ENCODE measurements at regions not wholly inside any gene's neighbourhood (a gene's known extent, or its start where the extent isn't known, plus 50 kb on each side); places are given as distances from the start of the nearest gene placed in this dataset.

DNA sequence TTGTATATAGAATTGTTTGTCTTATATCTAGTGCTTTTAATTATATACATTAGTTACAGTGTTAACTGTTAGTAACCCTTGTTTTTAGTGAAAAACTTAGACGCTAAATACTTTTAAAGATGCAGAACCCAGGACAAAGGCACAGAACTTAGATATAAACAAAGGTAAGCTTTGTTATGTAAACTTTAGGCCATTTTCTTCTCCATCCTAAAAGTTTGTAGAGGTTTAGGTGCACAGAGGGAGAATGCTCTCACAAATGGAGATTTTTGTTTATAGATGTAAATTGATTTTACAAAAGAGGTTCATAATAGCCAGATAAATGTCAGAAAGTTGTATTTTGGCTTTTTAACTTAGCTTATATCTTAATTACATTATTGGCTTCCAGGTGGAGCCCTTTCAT, 490.5 kb upstream of the LRRC7 start:
- H3K9me3 ChIP-seq = no peaks in the 10 kb centered on the region
- H3K27me3 ChIP-seq = no peaks in the 10 kb centered on the region
- WGBS, 2 donors (ENCODE audit: low coverage in 1 of 2) = 75 to 89% methylated on average over 1 of the region's 1 CpG
- no peak overlapping the region for H3K27ac ChIP-seq
- no peak overlapping the region for H3K4me3 ChIP-seq
- H3K4me1 ChIP-seq = no peaks in the 10 kb centered on the region
- TF ChIP-seq EP300 (IDR thresholded peaks at IDR 0.05) (no peak), POLR2AphosphoS5 (IDR thresholded peaks at IDR 0.05) (no peak), POLR2A (IDR thresholded peaks at IDR 0.05) (no peak)
- TF ChIP-seq, protein P1, sequence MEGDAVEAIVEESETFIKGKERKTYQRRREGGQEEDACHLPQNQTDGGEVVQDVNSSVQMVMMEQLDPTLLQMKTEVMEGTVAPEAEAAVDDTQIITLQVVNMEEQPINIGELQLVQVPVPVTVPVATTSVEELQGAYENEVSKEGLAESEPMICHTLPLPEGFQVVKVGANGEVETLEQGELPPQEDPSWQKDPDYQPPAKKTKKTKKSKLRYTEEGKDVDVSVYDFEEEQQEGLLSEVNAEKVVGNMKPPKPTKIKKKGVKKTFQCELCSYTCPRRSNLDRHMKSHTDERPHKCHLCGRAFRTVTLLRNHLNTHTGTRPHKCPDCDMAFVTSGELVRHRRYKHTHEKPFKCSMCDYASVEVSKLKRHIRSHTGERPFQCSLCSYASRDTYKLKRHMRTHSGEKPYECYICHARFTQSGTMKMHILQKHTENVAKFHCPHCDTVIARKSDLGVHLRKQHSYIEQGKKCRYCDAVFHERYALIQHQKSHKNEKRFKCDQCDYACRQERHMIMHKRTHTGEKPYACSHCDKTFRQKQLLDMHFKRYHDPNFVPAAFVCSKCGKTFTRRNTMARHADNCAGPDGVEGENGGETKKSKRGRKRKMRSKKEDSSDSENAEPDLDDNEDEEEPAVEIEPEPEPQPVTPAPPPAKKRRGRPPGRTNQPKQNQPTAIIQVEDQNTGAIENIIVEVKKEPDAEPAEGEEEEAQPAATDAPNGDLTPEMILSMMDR (IDR thresholded peaks at IDR 0.05) = no peak
- ATAC-seq = no peak
- no peaks in the 10 kb centered on the region for H3K36me3 ChIP-seq

DNA sequence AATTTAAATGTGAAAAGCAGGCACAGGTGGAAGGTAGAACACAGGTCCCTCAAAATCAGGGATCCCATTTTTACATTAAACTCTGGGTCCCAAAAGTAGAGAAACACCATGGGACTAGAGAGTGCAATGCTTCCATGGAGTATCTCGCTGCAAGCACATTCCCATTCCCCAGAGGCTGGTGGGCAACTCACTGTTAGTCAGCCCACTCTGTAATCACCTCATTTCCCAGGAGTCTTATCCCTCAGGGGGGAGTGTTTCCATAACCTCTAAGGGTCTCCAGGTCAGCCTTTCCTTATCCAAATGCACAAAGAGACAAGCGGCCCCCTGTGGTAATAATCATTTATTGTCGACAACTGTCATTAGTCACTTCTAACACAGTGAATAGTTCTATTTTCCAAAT, 490.1 kb upstream of the LRRC7 start:
- no peaks in the 10 kb centered on the region for H3K9me3 ChIP-seq
- H3K27ac ChIP-seq = no peak overlapping the region
- no peak for ATAC-seq
- no peaks in the 10 kb centered on the region for H3K27me3 ChIP-seq
- TF ChIP-seq POLR2AphosphoS5 (IDR thresholded peaks at IDR 0.05) (no peak), EP300 (IDR thresholded peaks at IDR 0.05) (no peak), POLR2A (IDR thresholded peaks at IDR 0.05) (no peak)
- TF ChIP-seq, protein P1 (IDR thresholded peaks at IDR 0.05) = no peak
- no peak overlapping the region for H3K4me3 ChIP-seq
- H3K36me3 ChIP-seq = no peaks in the 10 kb centered on the region
- H3K4me1 ChIP-seq = no peaks in the 10 kb centered on the region
- WGBS, 2 donors (ENCODE audit: low coverage in 1 of 2) = 88 to 100% methylated on average over 2 to 3 of the region's 3 CpGs

DNA sequence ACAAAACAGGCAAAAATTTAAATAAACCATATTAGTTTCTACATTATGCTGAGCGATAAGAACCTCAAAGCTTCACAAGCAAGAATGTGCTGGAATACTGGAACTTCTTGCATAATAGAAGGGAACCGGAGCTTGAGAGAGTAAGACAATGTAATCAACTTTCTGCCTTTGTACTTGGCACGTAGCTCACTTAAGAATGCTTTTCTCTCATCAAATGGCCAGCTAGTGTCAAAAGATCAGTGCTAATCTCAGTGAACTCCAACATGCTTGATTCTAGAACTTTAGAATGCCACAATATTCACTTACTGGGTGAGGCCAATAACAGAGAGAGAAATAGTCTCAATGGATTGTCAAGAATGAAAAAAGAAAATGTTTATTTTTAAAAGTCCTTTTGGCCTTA, 486.1 kb upstream of the LRRC7 start:
- Histone ChIP-seq H3K9me3 (no peaks in the 10 kb centered on the region), H3K27me3 (no peaks in the 10 kb centered on the region), H3K4me3 (no peak overlapping the region), H3K4me1 (no peaks in the 10 kb centered on the region), H3K27ac (no peak overlapping the region), H3K36me3 (no peaks in the 10 kb centered on the region)
- WGBS, 2 donors (ENCODE audit: low coverage in 1 of 2) = 51 to 76% methylated on average over 3 of the region's 3 CpGs
- ATAC-seq = no peak
- TF ChIP-seq POLR2AphosphoS5 (IDR thresholded peaks at IDR 0.05) (no peak), EP300 (IDR thresholded peaks at IDR 0.05) (no peak), POLR2A (IDR thresholded peaks at IDR 0.05) (no peak)
- TF ChIP-seq, protein P1 (IDR thresholded peaks at IDR 0.05) = no peak

DNA sequence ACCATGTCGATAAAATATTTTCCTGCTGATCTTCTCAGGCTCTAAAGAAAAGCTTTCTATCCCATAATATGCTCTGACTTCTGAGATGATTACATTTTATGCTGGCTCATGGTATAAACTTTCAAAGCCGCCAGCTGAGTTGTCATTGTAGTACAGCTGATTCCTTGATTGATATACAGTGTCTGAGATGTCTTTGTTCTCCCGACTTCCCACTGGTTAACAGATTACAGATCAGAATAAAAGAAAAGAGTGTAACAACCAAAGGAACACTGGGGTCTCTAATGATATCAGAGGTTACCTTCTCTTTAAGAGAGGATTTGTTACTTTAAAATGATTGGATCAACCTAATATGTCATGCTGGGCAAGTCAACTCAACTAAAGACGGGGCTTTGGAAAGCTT, 485.4 kb upstream of the LRRC7 start:
- H3K4me1 ChIP-seq = no peaks in the 10 kb centered on the region
- no peak for ATAC-seq
- H3K9me3 ChIP-seq = no peaks in the 10 kb centered on the region
- no peaks in the 10 kb centered on the region for H3K36me3 ChIP-seq
- 67 to 68% methylated on average over 4 of the region's 4 CpGs for WGBS, 2 donors (ENCODE audit: low coverage in 1 of 2)
- TF ChIP-seq, protein P1 (IDR thresholded peaks at IDR 0.05) = no peak
- TF ChIP-seq POLR2AphosphoS5 (IDR thresholded peaks at IDR 0.05) (no peak), EP300 (IDR thresholded peaks at IDR 0.05) (no peak), POLR2A (IDR thresholded peaks at IDR 0.05) (no peak)
- H3K27me3 ChIP-seq = no peaks in the 10 kb centered on the region
- no peak overlapping the region for H3K4me3 ChIP-seq
- H3K27ac ChIP-seq = no peak overlapping the region

DNA sequence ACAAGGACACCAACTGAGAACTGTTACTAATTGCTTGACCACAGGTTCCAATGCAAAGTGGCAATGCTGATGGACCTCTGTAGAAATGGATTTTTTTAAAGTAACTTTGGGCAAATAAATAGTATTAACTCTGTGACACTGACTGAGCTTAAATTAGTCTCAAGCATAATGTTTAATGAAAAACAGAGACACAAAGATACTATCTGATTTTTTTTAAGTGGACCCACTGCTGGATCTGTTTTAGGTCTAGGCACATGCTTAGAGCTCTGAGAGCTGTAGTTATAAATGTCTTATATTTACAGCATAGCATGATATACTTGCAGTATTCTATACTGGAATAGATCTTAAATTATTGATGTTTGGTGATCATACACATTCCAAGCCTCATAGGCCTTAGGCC, 481.6 kb upstream of the LRRC7 start:
- Histone ChIP-seq H3K36me3 (no peaks in the 10 kb centered on the region), H3K27me3 (no peaks in the 10 kb centered on the region), H3K27ac (no peak overlapping the region), H3K9me3 (peaks cover 0 to 16% (median 2%) of the 10 kb centered on the region in 3 donors), H3K4me1 (no peaks in the 10 kb centered on the region), H3K4me3 (no peak overlapping the region)
- ATAC-seq = no peak
- no peak for TF ChIP-seq EP300 (IDR thresholded peaks at IDR 0.05)
- TF ChIP-seq, protein P1 (IDR thresholded peaks at IDR 0.05) = no peak
- TF ChIP-seq POLR2AphosphoS5 (IDR thresholded peaks at IDR 0.05) = no peak
- no peak for TF ChIP-seq POLR2A (IDR thresholded peaks at IDR 0.05)

All from gastroesophageal sphincter (tissue), 4 donors.